Smooth muscle cell (in vitro differentiated cells): ENCODE measurements at regions not wholly inside any gene's neighbourhood (a gene's known extent, or its start where the extent isn't known, plus 50 kb on each side); places are given as distances from the start of the nearest gene placed in this dataset.

ENCODE experiments used
- DNase-seq: peaks from one replicate; lab custom pipeline; 2025; ENCODE audit not compliant: unreplicated experiment; lab: John Stamatoyannopoulos, UW
- H2AFZ ChIP-seq: fragments of 200-600 bp; sonication (generic); 2 replicates; pipeline ENCODE4 v1.6.0; 2016; ENCODE audit warnings: antibody characterized with exemption, low read depth, mild to moderate bottlenecking
- H3F3A ChIP-seq: fragments of 200-600 bp; sonication (generic); 2 replicates; pipeline ENCODE4 v1.6.0; 2017; ENCODE audit warnings: antibody characterized with exemption, low read depth
- H3K27ac ChIP-seq: fragments of 200-600 bp; sonication (generic); 2 replicates; pipeline ENCODE4 v1.5.1; 2016; ENCODE audit warnings: low read depth, mild to moderate bottlenecking
- H3K27me3 ChIP-seq: fragments of 200-600 bp; sonication (generic); 2 replicates; pipeline ENCODE4 v1.6.1; 2016; ENCODE audit warnings: low read depth, mild to moderate bottlenecking
- H3K36me3 ChIP-seq: fragments of 200-600 bp; sonication (generic); 2 replicates; pipeline ENCODE4 v1.5.1; 2016; ENCODE audit warnings: low read depth
- H3K4me1 ChIP-seq: fragments of 200-600 bp; sonication (generic); 2 replicates; pipeline ENCODE4 v1.5.1; 2016; ENCODE audit warnings: low read depth
- H3K4me2 ChIP-seq: fragments of 200-600 bp; sonication (generic); 2 replicates; pipeline ENCODE4 v1.6.0; 2016; ENCODE audit warnings: mild to moderate bottlenecking
- H3K4me3 ChIP-seq: fragments of 200-600 bp; sonication (generic); 2 replicates; pipeline ENCODE4 v1.5.1; 2016; ENCODE audit warnings: mild to moderate bottlenecking
- H3K79me2 ChIP-seq: fragments of 200-600 bp; sonication (generic); 2 replicates; pipeline ENCODE4 v1.6.0; 2016; ENCODE audit warnings: low read depth, mild to moderate bottlenecking
- H3K9ac ChIP-seq: fragments of 200-600 bp; sonication (generic); 2 replicates; pipeline ENCODE4 v1.6.0; 2016; ENCODE audit warnings: low read depth
- H3K9me3 ChIP-seq: fragments of 200-600 bp; sonication (generic); replicated peaks from 2 replicates; pipeline ENCODE4 v1.5.1; 2016; ENCODE audit warnings: low read depth
- H4K20me1 ChIP-seq: fragments of 200-600 bp; sonication (generic); 2 replicates; pipeline ENCODE4 v1.6.0; 2016; ENCODE audit warnings: low read depth
- CTCF ChIP-seq: fragments of 200-600 bp; sonication (generic); IDR thresholded peaks from 2 replicates; pipeline ENCODE4 v1.5.1; 2017; ENCODE audit warnings: borderline replicate concordance, mild to moderate bottlenecking, antibody characterized with exemption; ENCODE audit not compliant: insufficient read depth, poor library complexity, severe bottlenecking
- WGBS: methylation state at CpG from one replicate; pipeline ENCODE4 v1.1.7; 2016; ENCODE audit warnings: low lambda C conversion rate; 5-methylcytosine and 5-hydroxymethylcytosine counted together

- no peaks in the 10 kb centered on the region for H3K36me3 ChIP-seq
- no peak overlapping the region for H3K4me2 ChIP-seq
- WGBS = 83% methylated on average over 2 of the region's 2 CpGs
- no peaks in the 10 kb centered on the region for H3F3A ChIP-seq
- no peak overlapping the region for H3K9ac ChIP-seq
- H3K79me2 ChIP-seq = no peaks in the 10 kb centered on the region
- no peak overlapping the region for H3K27ac ChIP-seq
- H4K20me1 ChIP-seq = no peaks in the 10 kb centered on the region
- H3K9me3 ChIP-seq = no peaks in the 10 kb centered on the region
- H3K27me3 ChIP-seq = no peaks in the 10 kb centered on the region
- DNase-seq = no peak
- no peak for TF ChIP-seq CTCF
- H3K4me1 ChIP-seq = no peaks in the 10 kb centered on the region
- H2AFZ ChIP-seq = no peak overlapping the region
- no peak overlapping the region for H3K4me3 ChIP-seq
Observed at GRCh38 chr4:167964766-167965373, 127.5 kb upstream of the ANXA10 start.

- no peaks in the 10 kb centered on the region for H3K36me3 ChIP-seq
- no peaks in the 10 kb centered on the region for H4K20me1 ChIP-seq
- no peaks in the 10 kb centered on the region for H3K4me1 ChIP-seq
- H3K79me2 ChIP-seq = no peaks in the 10 kb centered on the region
- DNase-seq = no peak
- no peak overlapping the region for H3K27ac ChIP-seq
- H2AFZ ChIP-seq = no peak overlapping the region
- no peak for TF ChIP-seq CTCF
- H3K27me3 ChIP-seq = no peaks in the 10 kb centered on the region
- WGBS = 90% methylated on average over 2 of the region's 2 CpGs
- no peak overlapping the region for H3K4me3 ChIP-seq
- H3K9ac ChIP-seq = no peak overlapping the region
- H3F3A ChIP-seq = no peaks in the 10 kb centered on the region
- H3K9me3 ChIP-seq = no peaks in the 10 kb centered on the region
- H3K4me2 ChIP-seq = no peak overlapping the region
Observed at GRCh38 chr4:167966143-167966542, 126.2 kb upstream of the ANXA10 start.

DNA sequence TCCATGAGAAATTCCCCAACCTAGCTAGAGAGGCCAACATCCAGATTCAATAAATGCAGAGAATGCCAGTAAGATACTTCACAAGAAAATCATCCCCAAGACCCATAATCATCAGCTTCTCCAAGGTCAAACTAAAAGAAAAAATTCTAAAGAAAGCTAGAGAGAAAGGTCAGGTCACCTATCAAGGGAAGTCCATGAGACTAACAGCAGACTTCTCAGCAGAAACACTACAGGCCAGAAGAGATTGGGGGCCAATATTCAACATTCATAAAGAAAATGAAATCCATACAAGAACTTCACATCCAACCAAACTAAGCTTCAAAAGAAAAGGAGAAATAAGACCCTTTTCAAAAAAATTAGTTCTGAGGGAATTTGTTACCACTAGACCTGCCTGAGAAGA lies 118.8 kb upstream of the ANXA10 start:
- Histone ChIP-seq H3K9ac (no peak overlapping the region), H4K20me1 (no peaks in the 10 kb centered on the region), H3K4me3 (no peak overlapping the region), H2AFZ (no peak overlapping the region), H3K27ac (no peak overlapping the region), H3F3A (no peaks in the 10 kb centered on the region), H3K79me2 (no peaks in the 10 kb centered on the region), H3K4me2 (no peak overlapping the region), H3K27me3 (no peaks in the 10 kb centered on the region), H3K36me3 (no peaks in the 10 kb centered on the region), H3K9me3 (no peaks in the 10 kb centered on the region), H3K4me1 (no peaks in the 10 kb centered on the region)
- TF ChIP-seq CTCF = no peak
- DNase-seq = no peak

GRCh38 chr4:167985565-167985964 lies 106.8 kb upstream of the ANXA10 start:
- Histone ChIP-seq H3K9me3 (no peaks in the 10 kb centered on the region), H3K4me2 (no peak overlapping the region), H3K9ac (no peak overlapping the region), H3K27ac (no peak overlapping the region), H4K20me1 (no peaks in the 10 kb centered on the region), H3K36me3 (no peaks in the 10 kb centered on the region), H2AFZ (no peak overlapping the region), H3K4me1 (no peaks in the 10 kb centered on the region), H3K27me3 (no peaks in the 10 kb centered on the region), H3F3A (no peaks in the 10 kb centered on the region), H3K79me2 (no peaks in the 10 kb centered on the region), H3K4me3 (no peak overlapping the region)
- TF ChIP-seq CTCF = no peak
- DNase-seq = no peak
